Lower leg skin (tissue), 3 donors: ENCODE measurements at regions not wholly inside any gene's neighbourhood (a gene's known extent, or its start where the extent isn't known, plus 50 kb on each side); places are given as distances from the start of the nearest gene placed in this dataset.

Experiments used
- POLR2A ChIP-seq, 2 donors: fragments of 450-650 bp; IDR thresholded peaks; one replicate each; pipeline ENCODE4 v1.6.1; 2016 to 2017; ENCODE audit warnings: antibody characterized with exemption in 2 of 2, mild to moderate bottlenecking in 1 of 2, moderate library complexity in 1 of 2
- TF ChIP-seq, protein P1 (sequence below), 3 donors: fragments of 450-650 bp; IDR thresholded peaks; one replicate each; pipeline ENCODE4 v1.5.1; 2016; ENCODE audit warnings: antibody characterized with exemption in 3 of 3, mild to moderate bottlenecking in 3 of 3, moderate library complexity in 2 of 3

GRCh38 chr4:14449308-14449707 lies 553.0 kb upstream of the CPEB2 start:
- no peak for TF ChIP-seq POLR2A (IDR thresholded peaks at IDR 0.05)
- TF ChIP-seq, protein P1, sequence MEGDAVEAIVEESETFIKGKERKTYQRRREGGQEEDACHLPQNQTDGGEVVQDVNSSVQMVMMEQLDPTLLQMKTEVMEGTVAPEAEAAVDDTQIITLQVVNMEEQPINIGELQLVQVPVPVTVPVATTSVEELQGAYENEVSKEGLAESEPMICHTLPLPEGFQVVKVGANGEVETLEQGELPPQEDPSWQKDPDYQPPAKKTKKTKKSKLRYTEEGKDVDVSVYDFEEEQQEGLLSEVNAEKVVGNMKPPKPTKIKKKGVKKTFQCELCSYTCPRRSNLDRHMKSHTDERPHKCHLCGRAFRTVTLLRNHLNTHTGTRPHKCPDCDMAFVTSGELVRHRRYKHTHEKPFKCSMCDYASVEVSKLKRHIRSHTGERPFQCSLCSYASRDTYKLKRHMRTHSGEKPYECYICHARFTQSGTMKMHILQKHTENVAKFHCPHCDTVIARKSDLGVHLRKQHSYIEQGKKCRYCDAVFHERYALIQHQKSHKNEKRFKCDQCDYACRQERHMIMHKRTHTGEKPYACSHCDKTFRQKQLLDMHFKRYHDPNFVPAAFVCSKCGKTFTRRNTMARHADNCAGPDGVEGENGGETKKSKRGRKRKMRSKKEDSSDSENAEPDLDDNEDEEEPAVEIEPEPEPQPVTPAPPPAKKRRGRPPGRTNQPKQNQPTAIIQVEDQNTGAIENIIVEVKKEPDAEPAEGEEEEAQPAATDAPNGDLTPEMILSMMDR (IDR thresholded peaks at IDR 0.05) = no peak
